Ovary (tissue), 3 donors: ENCODE measurements at regions not wholly inside any gene's neighbourhood (a gene's known extent, or its start where the extent isn't known, plus 50 kb on each side); places are given as distances from the start of the nearest gene placed in this dataset.

Experiments
- POLR2A ChIP-seq: fragments of 450-650 bp; IDR thresholded peaks from one replicate; pipeline ENCODE4 v1.6.1; 2017; ENCODE audit warnings: antibody characterized with exemption, mild to moderate bottlenecking, moderate library complexity
- TF ChIP-seq, protein P1 (sequence below), 3 donors: fragments of 450-650 bp in 2 of 3; fragments of 200-600 bp in 1 of 3; IDR thresholded peaks; one replicate each; pipeline versions ENCODE4 v1.5.1 to v1.8.0; 2016 to 2022; ENCODE audit warnings: antibody characterized with exemption in 3 of 3, mild to moderate bottlenecking in 1 of 3
- donor health status: DM: no; HTN: no; CAD: no.

DNA sequence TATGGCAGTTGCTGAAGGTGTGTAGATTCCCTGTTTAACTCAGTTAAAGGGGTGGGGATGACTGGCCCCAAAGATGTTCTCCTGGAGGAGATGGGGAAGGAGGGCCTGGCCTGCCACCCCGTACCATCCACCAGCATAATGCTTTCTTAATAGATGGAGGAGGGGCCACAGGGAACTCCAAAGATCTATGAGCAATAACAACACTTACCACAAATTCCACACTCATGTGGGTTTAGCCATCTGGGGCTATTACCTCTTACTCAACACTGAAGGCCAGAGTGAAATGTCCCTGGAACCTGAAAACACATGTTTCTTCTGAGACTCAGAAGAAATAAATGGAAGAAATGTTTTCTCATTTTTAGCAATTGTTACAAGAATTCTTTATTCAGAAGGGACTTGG lies 259.0 kb downstream of the CXCL12 start:
- TF ChIP-seq, protein P1, sequence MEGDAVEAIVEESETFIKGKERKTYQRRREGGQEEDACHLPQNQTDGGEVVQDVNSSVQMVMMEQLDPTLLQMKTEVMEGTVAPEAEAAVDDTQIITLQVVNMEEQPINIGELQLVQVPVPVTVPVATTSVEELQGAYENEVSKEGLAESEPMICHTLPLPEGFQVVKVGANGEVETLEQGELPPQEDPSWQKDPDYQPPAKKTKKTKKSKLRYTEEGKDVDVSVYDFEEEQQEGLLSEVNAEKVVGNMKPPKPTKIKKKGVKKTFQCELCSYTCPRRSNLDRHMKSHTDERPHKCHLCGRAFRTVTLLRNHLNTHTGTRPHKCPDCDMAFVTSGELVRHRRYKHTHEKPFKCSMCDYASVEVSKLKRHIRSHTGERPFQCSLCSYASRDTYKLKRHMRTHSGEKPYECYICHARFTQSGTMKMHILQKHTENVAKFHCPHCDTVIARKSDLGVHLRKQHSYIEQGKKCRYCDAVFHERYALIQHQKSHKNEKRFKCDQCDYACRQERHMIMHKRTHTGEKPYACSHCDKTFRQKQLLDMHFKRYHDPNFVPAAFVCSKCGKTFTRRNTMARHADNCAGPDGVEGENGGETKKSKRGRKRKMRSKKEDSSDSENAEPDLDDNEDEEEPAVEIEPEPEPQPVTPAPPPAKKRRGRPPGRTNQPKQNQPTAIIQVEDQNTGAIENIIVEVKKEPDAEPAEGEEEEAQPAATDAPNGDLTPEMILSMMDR (IDR thresholded peaks at IDR 0.05): no peak
- no peak for TF ChIP-seq POLR2A
